HepG2 (cell line): ENCODE measurements at regions not wholly inside any gene's neighbourhood (a gene's known extent, or its start where the extent isn't known, plus 50 kb on each side); places are given as distances from the start of the nearest gene placed in this dataset.

Experiments used
- ATAC-seq: fragments of 200-7000 bp; cut with Tn5 transposase; 3 replicates; pipeline ENCODE4 v1.9.1; 2020; ENCODE audit warnings: mild to moderate bottlenecking, moderate library complexity
- BruUV-seq: library from RNA; stranded (reverse); fragments of 400-500 nt; replicated peaks from 2 replicates; lab custom pipeline; 2021; lab: Mats Ljungman, UMichigan
- CTCF ChIA-PET: fragments of 300-600 bp; formaldehyde crosslinking; extraction: SDS; loops from one replicate; lab custom pipeline; 2021; ENCODE audit warnings: low total read pairs, inconsistent platforms, low intra/inter-chr PET ratio; lab: Yijun Ruan, JAX
- POLR2A ChIA-PET: fragments of 350-600 bp; sonication (Branson Sonifier 250); formaldehyde crosslinking; loops from one replicate; lab custom pipeline; 2020; ENCODE audit warnings: antibody characterized with exemption, inconsistent platforms; lab: Yijun Ruan, JAX
- DNase-seq: peaks from one replicate; pipeline ENCODE4 v3.0.0-alpha.2; 2015; ENCODE audit warnings: low spot score
- FAIRE-seq: peaks from 3 replicates; lab custom pipeline; 2011; peaks lifted over from hg19 to GRCh38; lab: Jason Lieb, UNC
- H2AFZ ChIP-seq: one replicate; pipeline ENCODE4 v1.6.1; 2011; ENCODE audit warnings: low read length, inconsistent platforms
- H3K27ac ChIP-seq: fragments of 300-600 bp; 3 replicates; pipeline ENCODE4 v1.8.0; 2011; ENCODE audit warnings: mixed run types, mild to moderate bottlenecking, mixed read lengths, low read length, inconsistent platforms; ENCODE audit not compliant: insufficient read depth; ENCODE audit errors: extremely low read length
- H3K27me3 ChIP-seq, 2 experiments: fragments of 200-600 bp in 1 of 2; 2 replicates in 1 of 2; 3 replicates in 1 of 2; pipeline versions ENCODE4 v1.6.0 to v1.8.0; 2011; ENCODE audit warnings: low read length in 2 of 2, mild to moderate bottlenecking in 2 of 2, moderate library complexity in 2 of 2, inconsistent platforms in 1 of 2; ENCODE audit not compliant: insufficient read depth in 2 of 2, control insufficient read depth in 1 of 2
- H3K36me3 ChIP-seq, 2 experiments: fragments of 200-600 bp in 1 of 2; replicated peaks in 1 of 2; 2 replicates in 1 of 2; 3 replicates in 1 of 2; pipeline versions ENCODE4 v1.5.1 to v1.8.0; 2011; ENCODE audit warnings: low read length in 2 of 2, inconsistent platforms in 1 of 2; ENCODE audit not compliant: insufficient read depth in 2 of 2, control insufficient read depth in 1 of 2
- H3K4me1 ChIP-seq: 2 replicates; pipeline ENCODE4 v1.5.1; 2012; ENCODE audit warnings: low read length, inconsistent platforms; ENCODE audit not compliant: insufficient read depth
- H3K4me2 ChIP-seq: 2 replicates; pipeline ENCODE4 v1.6.0; 2011; ENCODE audit warnings: low read depth, low read length, inconsistent platforms
- H3K4me3 ChIP-seq, 3 experiments: fragments of 200-600 bp in 1 of 3; sonication (generic), shearing (Covaris generic) in 1 of 3; replicated peaks in 1 of 3; 2 replicates each; pipeline ENCODE4 v1.5.1; 2011 to 2016; ENCODE audit warnings: low read length in 3 of 3, inconsistent platforms in 2 of 3, low read depth in 2 of 3, mild to moderate bottlenecking in 2 of 3, control low read depth in 1 of 3, mixed read lengths in 1 of 3; ENCODE audit not compliant: insufficient read depth in 1 of 3
- H3K79me2 ChIP-seq: one replicate; pipeline ENCODE4 v1.6.1; 2011; ENCODE audit warnings: low read length, inconsistent platforms; ENCODE audit not compliant: insufficient read depth
- H3K9ac ChIP-seq: 2 replicates; pipeline ENCODE4 v1.6.0; 2011; ENCODE audit warnings: mild to moderate bottlenecking, low read depth, low read length, inconsistent platforms; ENCODE audit not compliant: insufficient read depth
- H3K9me3 ChIP-seq: 2 replicates; pipeline ENCODE4 v1.5.1; 2012; ENCODE audit warnings: mild to moderate bottlenecking, low read length
- H4K20me1 ChIP-seq: 2 replicates; pipeline ENCODE4 v1.6.0; 2011; ENCODE audit warnings: inconsistent platforms, mild to moderate bottlenecking, low read length, moderate library complexity; ENCODE audit not compliant: insufficient read depth
- GPBP1L1 ChIP-seq: sonication (generic); formaldehyde crosslinking; IDR thresholded peaks from 2 replicates; pipeline ENCODE4 v1.5.0; 2020; ENCODE audit warnings: mild to moderate bottlenecking, missing genetic modification reagents
- TFDP2 ChIP-seq: sonication (generic); formaldehyde crosslinking; IDR thresholded peaks from 2 replicates; pipeline ENCODE4 v1.4.0; 2020; ENCODE audit warnings: missing genetic modification reagents
- ZNF432 ChIP-seq: sonication (generic); formaldehyde crosslinking; IDR thresholded peaks from 2 replicates; pipeline ENCODE4 v1.5.0; 2020; ENCODE audit warnings: missing genetic modification reagents, mild to moderate bottlenecking, borderline replicate concordance
- WGBS: methylation state at CpG from one replicate; pipeline ENCODE4 v1.1.6; 2017; ENCODE audit warnings: low lambda C conversion rate; 5-methylcytosine and 5-hydroxymethylcytosine counted together
- in situ Hi-C: cut with HindIII; loops from 2 replicates; pipeline ENCODE4 v1.10.0; 2017; ENCODE audit warnings: low pct_unique_long_range_greater_than_20kb; ENCODE audit not compliant: extremely low pct_ligation_motif_present
- intact Hi-C: fragments of 100-400 bp; cut with micrococcal nuclease; formaldehyde crosslinking; loops from one replicate; pipeline ENCODE4 v1.10.0; 2022; ENCODE audit not compliant: unreplicated experiment
- TF ChIP-seq, protein P1 (sequence below): sonication (generic); formaldehyde crosslinking; IDR thresholded peaks from 2 replicates; pipeline ENCODE4 v1.4.0; 2020; ENCODE audit warnings: missing genetic modification reagents, borderline replicate concordance

- Histone ChIP-seq H3K4me2 (no peak overlapping the region), H3K79me2 (no peaks in the 10 kb centered on the region), H4K20me1 (no peaks in the 10 kb centered on the region), H3K27ac (no peak overlapping the region), H3K9ac (no peak overlapping the region), H3K4me1 (no peaks in the 10 kb centered on the region), H3K27me3 (no peaks in the 10 kb centered on the region), H3K36me3 (no peaks in the 10 kb centered on the region), H3K9me3 (peaks cover 78% of the 10 kb centered on the region), H2AFZ (no peak overlapping the region), H3K4me3 (no peak overlapping the region)
- POLR2A ChIA-PET, result no interaction called here
- in situ Hi-C loops (no loop called here), intact Hi-C loops (no loop called here)
- ATAC-seq, result no peak
- no peak for FAIRE-seq
- no peak for DNase-seq
- no peak for TF ChIP-seq TFDP2 (CRISPR knock-in tag)
- TF ChIP-seq ZNF432 (CRISPR knock-in tag), result no peak
- TF ChIP-seq GPBP1L1, result no peak
- TF ChIP-seq, protein P1, sequence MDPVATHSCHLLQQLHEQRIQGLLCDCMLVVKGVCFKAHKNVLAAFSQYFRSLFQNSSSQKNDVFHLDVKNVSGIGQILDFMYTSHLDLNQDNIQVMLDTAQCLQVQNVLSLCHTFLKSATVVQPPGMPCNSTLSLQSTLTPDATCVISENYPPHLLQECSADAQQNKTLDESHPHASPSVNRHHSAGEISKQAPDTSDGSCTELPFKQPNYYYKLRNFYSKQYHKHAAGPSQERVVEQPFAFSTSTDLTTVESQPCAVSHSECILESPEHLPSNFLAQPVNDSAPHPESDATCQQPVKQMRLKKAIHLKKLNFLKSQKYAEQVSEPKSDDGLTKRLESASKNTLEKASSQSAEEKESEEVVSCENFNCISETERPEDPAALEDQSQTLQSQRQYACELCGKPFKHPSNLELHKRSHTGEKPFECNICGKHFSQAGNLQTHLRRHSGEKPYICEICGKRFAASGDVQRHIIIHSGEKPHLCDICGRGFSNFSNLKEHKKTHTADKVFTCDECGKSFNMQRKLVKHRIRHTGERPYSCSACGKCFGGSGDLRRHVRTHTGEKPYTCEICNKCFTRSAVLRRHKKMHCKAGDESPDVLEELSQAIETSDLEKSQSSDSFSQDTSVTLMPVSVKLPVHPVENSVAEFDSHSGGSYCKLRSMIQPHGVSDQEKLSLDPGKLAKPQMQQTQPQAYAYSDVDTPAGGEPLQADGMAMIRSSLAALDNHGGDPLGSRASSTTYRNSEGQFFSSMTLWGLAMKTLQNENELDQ (CRISPR knock-in tag), result no peak
- BruUV-seq, result no TSS peak
- WGBS, result 4% methylated on average over 2 of the region's 2 CpGs
- CTCF ChIA-PET, result no interaction called here
These were observed 774.1 kb upstream of the LRRTM1 start for GRCh38 chr2:81078631-81079030.
